HL-60 (cell line): ENCODE measurements at regions not wholly inside any gene's neighbourhood (a gene's known extent, or its start where the extent isn't known, plus 50 kb on each side); places are given as distances from the start of the nearest gene placed in this dataset.

ENCODE experiments used
- DNase-seq, 2 experiments: peaks; one replicate each; pipeline ENCODE4 v3.0.0-alpha.2; 2010 to 2020; ENCODE audit warnings: low read depth in 1 of 2, low spot score in 1 of 2
- H3K27ac ChIP-seq: fragments of 250-450 bp; sonication (Bioruptor Pico); replicated peaks from 2 replicates; pipeline ENCODE4 v1.5.1; 2020; ENCODE audit warnings: mild to moderate bottlenecking, moderate library complexity
- H3K27me3 ChIP-seq: fragments of 250-450 bp; sonication (Bioruptor Pico); 2 replicates; pipeline ENCODE4 v1.5.1; 2021; ENCODE audit warnings: mild to moderate bottlenecking, moderate library complexity; ENCODE audit not compliant: insufficient read depth, poor library complexity, severe bottlenecking
- H3K4me3 ChIP-seq: replicated peaks from 2 replicates; pipeline ENCODE4 v1.5.1; 2011; ENCODE audit warnings: mild to moderate bottlenecking, control low read depth, low read length; ENCODE audit not compliant: insufficient read depth
- CTCF ChIP-seq: IDR thresholded peaks from one replicate; pipeline ENCODE4 v1.5.1; 2011; ENCODE audit warnings: low read length, control low read depth, inconsistent platforms; ENCODE audit not compliant: insufficient read depth
- GABPA ChIP-seq: IDR thresholded peaks from 2 replicates; pipeline ENCODE4 v1.6.1; 2012; ENCODE audit warnings: low read depth
- POLR2AphosphoS5 ChIP-seq: IDR thresholded peaks from 2 replicates; pipeline ENCODE4 v1.6.1; 2012; ENCODE audit warnings: low read depth
- REST ChIP-seq: IDR thresholded peaks from 2 replicates; pipeline ENCODE4 v1.6.1; 2012; ENCODE audit warnings: low read depth; ENCODE audit not compliant: insufficient replicate concordance
- SPI1 ChIP-seq: IDR thresholded peaks from 2 replicates; pipeline ENCODE4 v1.6.1; 2012; ENCODE audit warnings: low read depth, mild to moderate bottlenecking, borderline replicate concordance

DNA sequence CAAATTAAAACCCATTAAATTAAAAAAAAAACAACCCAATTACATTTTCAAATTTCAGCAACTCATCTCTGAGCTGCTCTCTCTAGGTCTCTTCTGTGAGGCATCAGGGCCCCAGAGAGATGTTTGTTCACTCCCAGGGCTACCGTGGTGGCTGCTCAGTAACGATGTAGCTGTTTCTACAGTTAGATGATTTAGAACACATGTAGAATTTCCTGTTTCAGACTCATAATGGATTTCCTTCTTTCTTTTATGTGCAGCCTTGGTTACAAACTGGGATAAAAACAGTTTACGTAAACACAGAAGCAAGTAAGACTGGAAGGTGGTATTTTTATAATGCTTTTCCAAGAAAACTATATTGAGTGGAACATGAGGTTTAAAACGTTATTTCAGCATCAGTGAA is 116.1 kb upstream of the CCN2 start:
- no peak overlapping the region for H3K4me3 ChIP-seq
- TF ChIP-seq GABPA, result no peak
- TF ChIP-seq SPI1, result no peak
- TF ChIP-seq POLR2AphosphoS5, result no peak
- no peak for TF ChIP-seq CTCF
- no peak for TF ChIP-seq REST

DNA sequence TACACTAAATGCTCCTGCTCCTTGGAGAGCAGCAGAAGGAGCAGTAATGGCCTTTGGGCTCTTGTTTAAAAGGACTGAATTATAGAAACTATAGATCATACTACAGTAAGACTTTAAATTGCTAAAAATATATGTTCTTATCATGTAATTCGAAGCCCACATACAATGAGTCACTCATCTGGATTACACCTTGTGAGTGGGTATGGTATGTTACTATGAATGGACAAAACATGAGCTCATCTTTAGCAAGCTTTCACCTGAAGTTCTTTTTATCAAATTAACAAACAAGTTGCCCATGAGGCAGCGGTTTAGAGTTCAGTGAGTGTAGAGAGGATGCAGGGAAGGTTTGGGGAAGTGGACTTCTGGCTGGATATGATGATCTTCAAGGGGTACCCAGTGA is 114.4 kb upstream of the CCN2 start:
- DNase-seq, result no peak
- no peak overlapping the region for H3K4me3 ChIP-seq
- H3K27me3 ChIP-seq, result no peaks in the 10 kb centered on the region
- TF ChIP-seq REST (no peak), CTCF (no peak)
- no peak overlapping the region for H3K27ac ChIP-seq

More for the DNA sequence above, 116.1 kb upstream of the CCN2 start:
- DNase-seq, result no peak
- no peaks in the 10 kb centered on the region for H3K27me3 ChIP-seq
- no peak overlapping the region for H3K27ac ChIP-seq

GRCh38 chr6:132063738-132064137 is 112.6 kb upstream of the CCN2 start:
- no peak overlapping the region for H3K4me3 ChIP-seq
- no peak for DNase-seq

More at GRCh38 chr6:132063738-132064137, 112.6 kb upstream of the CCN2 start:
- TF ChIP-seq SPI1 (no peak), CTCF (no peak), POLR2AphosphoS5 (no peak), GABPA (no peak), REST (no peak)
- Histone ChIP-seq H3K27me3 (no peaks in the 10 kb centered on the region), H3K27ac (no peak overlapping the region)
